Kidney (tissue), 13 donors: ENCODE measurements at regions not wholly inside any gene's neighbourhood (a gene's known extent, or its start where the extent isn't known, plus 50 kb on each side); places are given as distances from the start of the nearest gene placed in this dataset.

Experiments used
- DNase-seq, 5 donors: peaks; one replicate each; pipeline ENCODE4 v3.0.0-alpha.2; 2013 to 2020
- FAIRE-seq: peaks from 2 replicates; lab custom pipeline; 2012; peaks lifted over from hg19 to GRCh38; lab: Jason Lieb, UNC
- H3K27ac ChIP-seq, 2 donors: one replicate each; pipeline ENCODE4 v1.7.0; 2013; ENCODE audit warnings: low read depth in 2 of 2, low read length in 2 of 2, inconsistent platforms in 1 of 2
- H3K27me3 ChIP-seq: one replicate; pipeline ENCODE4 v1.7.1; 2013; ENCODE audit warnings: low read length, inconsistent platforms; ENCODE audit not compliant: control insufficient read depth, insufficient read depth
- H3K36me3 ChIP-seq, 3 donors: one replicate each; pipeline versions ENCODE4 v1.7.0 to v1.7.1; 2013; ENCODE audit warnings: low read length in 3 of 3, control low read depth in 1 of 3, inconsistent platforms in 1 of 3; ENCODE audit not compliant: insufficient read depth in 3 of 3, control insufficient read depth in 2 of 3
- H3K4me1 ChIP-seq, 3 donors: one replicate each; pipeline versions ENCODE4 v1.7.0 to v1.7.1; 2013; ENCODE audit warnings: low read length in 3 of 3, inconsistent platforms in 1 of 3, low read depth in 1 of 3; ENCODE audit not compliant: control insufficient read depth in 2 of 3, insufficient read depth in 2 of 3
- H3K4me3 ChIP-seq, 3 donors: one replicate each; pipeline versions ENCODE4 v1.7.0 to v1.8.1; 2013; ENCODE audit warnings: low read length in 3 of 3, control low read depth in 1 of 3, inconsistent platforms in 1 of 3
- H3K9ac ChIP-seq, 3 donors: one replicate each; pipeline versions ENCODE4 v1.7.0 to v1.7.1; 2013; ENCODE audit warnings: low read length in 3 of 3, control low read depth in 1 of 3, inconsistent platforms in 1 of 3
- H3K9me3 ChIP-seq, 3 donors: one replicate each; pipeline versions ENCODE4 v1.7.0 to v1.7.1; 2013; ENCODE audit warnings: low read length in 3 of 3, control low read depth in 1 of 3, inconsistent platforms in 1 of 3; ENCODE audit not compliant: control insufficient read depth in 2 of 3, insufficient read depth in 1 of 3
- CTCF ChIP-seq: IDR thresholded peaks from 3 replicates; pipeline ENCODE4 v1.5.1; 2012; ENCODE audit warnings: mild to moderate bottlenecking, moderate library complexity, borderline replicate concordance; ENCODE audit not compliant: insufficient read depth; ENCODE audit errors: extremely low read depth
- intact Hi-C: fragments of 100-400 bp; cut with DNase I; formaldehyde crosslinking; loops from one replicate; pipeline ENCODE4 v1.11.1; 2022
- donor health status: control.
- donor health status: control.
- donor health status: control.
- donor health status: control.
- donor health status: control.
- donor health status: DM: yes; HTN: yes; CAD: no.
- donor health status: Normal renal cell carcinoma (clear cell type).

GRCh38 chr6:153790048-153790447, 249.0 kb upstream of the OPRM1 start:
- no peaks in the 10 kb centered on the region for H3K27me3 ChIP-seq
- no peaks in the 10 kb centered on the region for H3K36me3 ChIP-seq
- intact Hi-C loops: no loop called here
- no peak overlapping the region for H3K9ac ChIP-seq
- H3K27ac ChIP-seq: peak overlapping the region in 1 of 2 donors; percentile 17
- H3K4me1 ChIP-seq: no peaks in the 10 kb centered on the region
- DNase-seq (peak in 1 of 5 donors; percentile 12), FAIRE-seq (no peak)
- H3K9me3 ChIP-seq: no peaks in the 10 kb centered on the region
- TF ChIP-seq CTCF: no peak
- no peak overlapping the region for H3K4me3 ChIP-seq

GRCh38 chr6:153787341-153787606, 251.8 kb upstream of the OPRM1 start:
- Histone ChIP-seq H3K27me3 (no peaks in the 10 kb centered on the region), H3K4me3 (peak overlapping the region in 1 of 3 donors; percentile 11), H3K9me3 (no peaks in the 10 kb centered on the region), H3K4me1 (no peaks in the 10 kb centered on the region), H3K36me3 (no peaks in the 10 kb centered on the region), H3K9ac (no peak overlapping the region), H3K27ac (peak overlapping the region; percentile 3 to 54)
- DNase-seq (peak in 2 of 5 donors; percentile 6 to 49), FAIRE-seq (no peak)
- intact Hi-C loops: no loop called here
- TF ChIP-seq CTCF: no peak

GRCh38 chr6:153781306-153781705, 257.7 kb upstream of the OPRM1 start:
- no peak overlapping the region for H3K27ac ChIP-seq
- intact Hi-C loops: no loop called here
- no peak for DNase-seq
- no peak for FAIRE-seq
- TF ChIP-seq CTCF: no peak
- H3K27me3 ChIP-seq: no peaks in the 10 kb centered on the region
- H3K36me3 ChIP-seq: no peaks in the 10 kb centered on the region
- H3K4me3 ChIP-seq: no peak overlapping the region
- H3K9me3 ChIP-seq: no peaks in the 10 kb centered on the region
- H3K9ac ChIP-seq: no peak overlapping the region
- H3K4me1 ChIP-seq: no peaks in the 10 kb centered on the region

- no peak for TF ChIP-seq CTCF
- Histone ChIP-seq H3K27me3 (no peaks in the 10 kb centered on the region), H3K4me3 (no peak overlapping the region), H3K9me3 (no peaks in the 10 kb centered on the region), H3K9ac (no peak overlapping the region), H3K27ac (no peak overlapping the region), H3K36me3 (no peaks in the 10 kb centered on the region), H3K4me1 (no peaks in the 10 kb centered on the region)
- FAIRE-seq: no peak
- intact Hi-C loops: no loop called here
- DNase-seq: no peak
Observed at GRCh38 chr6:153780011-153780410, 259.0 kb upstream of the OPRM1 start.
